ENCODE measurements at regions not wholly inside any gene's neighbourhood (a gene's known extent, or its start where the extent isn't known, plus 50 kb on each side); places are given as distances from the start of the nearest gene placed in this dataset.

DNA sequence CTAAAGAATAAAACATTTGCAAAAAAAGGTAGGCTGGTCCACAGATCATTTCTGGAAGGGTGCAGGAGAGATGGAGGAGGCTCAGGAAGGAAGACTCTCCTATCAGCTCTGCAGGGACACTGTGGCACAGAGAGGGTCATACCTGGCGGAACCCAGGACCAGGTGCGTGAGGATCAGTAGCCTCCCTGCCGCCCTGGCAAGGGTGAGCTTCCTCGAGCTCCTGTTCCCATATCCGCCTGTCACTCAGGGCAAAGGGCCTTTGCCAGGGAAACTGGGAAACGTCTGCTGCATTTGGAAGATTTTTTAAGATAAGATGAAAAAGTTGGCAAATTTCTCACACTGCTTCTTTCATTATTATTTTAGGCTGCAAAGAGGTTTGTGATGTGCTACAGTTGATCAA, 112.1 kb upstream of the TIAM1 start:
- TF ChIP-seq, protein P1, sequence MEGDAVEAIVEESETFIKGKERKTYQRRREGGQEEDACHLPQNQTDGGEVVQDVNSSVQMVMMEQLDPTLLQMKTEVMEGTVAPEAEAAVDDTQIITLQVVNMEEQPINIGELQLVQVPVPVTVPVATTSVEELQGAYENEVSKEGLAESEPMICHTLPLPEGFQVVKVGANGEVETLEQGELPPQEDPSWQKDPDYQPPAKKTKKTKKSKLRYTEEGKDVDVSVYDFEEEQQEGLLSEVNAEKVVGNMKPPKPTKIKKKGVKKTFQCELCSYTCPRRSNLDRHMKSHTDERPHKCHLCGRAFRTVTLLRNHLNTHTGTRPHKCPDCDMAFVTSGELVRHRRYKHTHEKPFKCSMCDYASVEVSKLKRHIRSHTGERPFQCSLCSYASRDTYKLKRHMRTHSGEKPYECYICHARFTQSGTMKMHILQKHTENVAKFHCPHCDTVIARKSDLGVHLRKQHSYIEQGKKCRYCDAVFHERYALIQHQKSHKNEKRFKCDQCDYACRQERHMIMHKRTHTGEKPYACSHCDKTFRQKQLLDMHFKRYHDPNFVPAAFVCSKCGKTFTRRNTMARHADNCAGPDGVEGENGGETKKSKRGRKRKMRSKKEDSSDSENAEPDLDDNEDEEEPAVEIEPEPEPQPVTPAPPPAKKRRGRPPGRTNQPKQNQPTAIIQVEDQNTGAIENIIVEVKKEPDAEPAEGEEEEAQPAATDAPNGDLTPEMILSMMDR (conservative IDR thresholded peaks at IDR 0.05; ENCODE audit: low read length), result no peak
- no peak for TF ChIP-seq EZH2phosphoT487 (IDR thresholded peaks at IDR 0.05; ENCODE audit: borderline replicate concordance, low read depth, low read length)
